IMR-90 (cell line): ENCODE measurements at regions not wholly inside any gene's neighbourhood (a gene's known extent, or its start where the extent isn't known, plus 50 kb on each side); places are given as distances from the start of the nearest gene placed in this dataset.
"Not testable (repeated sequence)": the region's sequence is repeated elsewhere in the genome, so short reads cannot be mapped to it uniquely, and the experiment has no call there.

Source experiments
- ATAC-seq: fragments of 200-7000 bp; cut with Tn5 transposase; 2 replicates; pipeline ENCODE4 v1.9.1; 2020; ENCODE audit warnings: low read depth, mild to moderate bottlenecking, moderate library complexity
- BruUV-seq: library from RNA; stranded (reverse); fragments of 400-500 nt; replicated peaks from 2 replicates; lab custom pipeline; 2021; lab: Mats Ljungman, UMichigan
- CTCF ChIA-PET: fragments of 300-600 bp; formaldehyde crosslinking; extraction: SDS; loops from one replicate; lab custom pipeline; 2021; ENCODE audit warnings: antibody characterized with exemption; lab: Yijun Ruan, JAX
- POLR2A ChIA-PET: fragments of 300-600 bp; sonication (Branson Sonifier 250); formaldehyde crosslinking; loops from one replicate; lab custom pipeline; 2022; ENCODE audit warnings: antibody characterized with exemption; ENCODE audit not compliant: unreplicated experiment; lab: Charles Lee
- DNase-seq: peaks from one replicate; pipeline ENCODE4 v3.0.0; 2013
- H2AFZ ChIP-seq: replicated peaks from 2 replicates; pipeline ENCODE3; 2013; ENCODE audit warnings: low read length, mild to moderate bottlenecking; ENCODE audit not compliant: poor library complexity
- H2AK5ac ChIP-seq: 2 replicates; pipeline ENCODE4 v1.6.1; 2013; ENCODE audit warnings: low read depth, low read length, inconsistent platforms
- H2AK9ac ChIP-seq: replicated peaks from 2 replicates; pipeline ENCODE3; 2013; ENCODE audit warnings: mild to moderate bottlenecking, low read depth, low read length, moderate library complexity; ENCODE audit not compliant: poor library complexity
- H2BK120ac ChIP-seq: 2 replicates; pipeline ENCODE4 v1.6.1; 2013; ENCODE audit warnings: low read depth, low read length, inconsistent platforms
- H2BK15ac ChIP-seq: 3 replicates; pipeline ENCODE4 v1.6.1; 2013; ENCODE audit warnings: low read depth, low read length, inconsistent platforms
- H2BK20ac ChIP-seq: 2 replicates; pipeline ENCODE4 v1.6.1; 2013; ENCODE audit warnings: low read depth, mild to moderate bottlenecking, inconsistent platforms, low read length, moderate library complexity
- H2BK5ac ChIP-seq: 2 replicates; pipeline ENCODE4 v1.6.1; 2013; ENCODE audit warnings: mild to moderate bottlenecking, low read depth, low read length, inconsistent platforms; ENCODE audit not compliant: poor library complexity, severe bottlenecking
- H3K14ac ChIP-seq: replicated peaks from 2 replicates; pipeline ENCODE4 v1.6.1; 2013; ENCODE audit warnings: low read depth, low read length, inconsistent platforms
- H3K18ac ChIP-seq: 2 replicates; pipeline ENCODE4 v1.6.1; 2013; ENCODE audit warnings: low read depth, low read length, control low read depth
- H3K23ac ChIP-seq: 2 replicates; pipeline ENCODE4 v1.6.1; 2013; ENCODE audit warnings: low read depth, low read length, inconsistent platforms
- H3K27ac ChIP-seq: 2 replicates; pipeline ENCODE4 v1.5.1; 2013; ENCODE audit warnings: mild to moderate bottlenecking, control low read depth, low read length; ENCODE audit not compliant: insufficient read depth
- H3K27me3 ChIP-seq: 2 replicates; pipeline ENCODE4 v1.6.1; 2013; ENCODE audit warnings: low read length; ENCODE audit not compliant: control insufficient read depth, insufficient read depth
- H3K36me3 ChIP-seq: 2 replicates; pipeline ENCODE4 v1.6.1; 2013; ENCODE audit warnings: low read length, mixed read lengths; ENCODE audit not compliant: control insufficient read depth, insufficient read depth
- H3K4ac ChIP-seq: 2 replicates; pipeline ENCODE4 v1.6.1; 2013; ENCODE audit warnings: low read depth, low read length, inconsistent platforms
- H3K4me1 ChIP-seq: 2 replicates; pipeline ENCODE4 v1.6.1; 2013; ENCODE audit warnings: low read length, mixed read lengths; ENCODE audit not compliant: control insufficient read depth, insufficient read depth
- H3K4me2 ChIP-seq: 2 replicates; pipeline ENCODE4 v1.6.1; 2013; ENCODE audit warnings: low read depth, mild to moderate bottlenecking, control low read depth, low read length, moderate library complexity
- H3K4me3 ChIP-seq: 2 replicates; pipeline ENCODE4 v1.5.1; 2013; ENCODE audit warnings: low read depth, mild to moderate bottlenecking, control low read depth, low read length, moderate library complexity; ENCODE audit not compliant: insufficient read depth
- H3K56ac ChIP-seq: 2 replicates; pipeline ENCODE4 v1.6.1; 2013; ENCODE audit warnings: low read length, inconsistent platforms; ENCODE audit not compliant: insufficient read depth; ENCODE audit errors: extremely low read depth
- H3K79me1 ChIP-seq, 2 experiments: 2 replicates each; pipeline ENCODE4 v1.6.1; 2013; ENCODE audit warnings: low read length in 2 of 2, inconsistent platforms in 1 of 2, low read depth in 1 of 2
- H3K9ac ChIP-seq: 2 replicates; pipeline ENCODE4 v1.6.1; 2013; ENCODE audit warnings: low read depth, low read length, control low read depth
- H3K9me1 ChIP-seq: 2 replicates; pipeline ENCODE4 v1.6.1; 2013; ENCODE audit warnings: low read length, inconsistent platforms; ENCODE audit not compliant: insufficient read depth
- H3K9me3 ChIP-seq: 2 replicates; pipeline ENCODE4 v1.6.1; 2013; ENCODE audit warnings: low read length; ENCODE audit not compliant: control insufficient read depth, insufficient read depth
- H4K20me1 ChIP-seq: 2 replicates; pipeline ENCODE4 v1.6.1; 2013; ENCODE audit warnings: low read length, inconsistent platforms; ENCODE audit not compliant: insufficient read depth
- H4K5ac ChIP-seq: 2 replicates; pipeline ENCODE4 v1.6.1; 2013; ENCODE audit warnings: mild to moderate bottlenecking, low read depth, low read length, control low read depth
- H4K8ac ChIP-seq, 2 experiments: 2 replicates each; pipeline ENCODE4 v1.6.1; 2013; ENCODE audit warnings: low read depth in 2 of 2, low read length in 2 of 2, control low read depth in 1 of 2, inconsistent platforms in 1 of 2
- H4K91ac ChIP-seq: 2 replicates; pipeline ENCODE4 v1.6.1; 2013; ENCODE audit warnings: low read depth, low read length, inconsistent platforms; ENCODE audit not compliant: insufficient read depth
- WGBS, 2 experiments: methylation state at CpG; one replicate each; pipeline versions ENCODE4 v1.1.5 to v1.1.7; 2013; ENCODE audit warnings: missing lambda C conversion rate in 2 of 2; ENCODE audit not compliant: insufficient read length in 1 of 2; ENCODE audit errors: extremely low coverage in 2 of 2; 5-methylcytosine and 5-hydroxymethylcytosine counted together
- dilution Hi-C: fragments of 300-500 bp; cut with HindIII; formaldehyde crosslinking; loops from one replicate; pipeline ENCODE4 v1.14.3; 2018; ENCODE audit warnings: low sequenced_read_pairs; ENCODE audit not compliant: unreplicated experiment
- in situ Hi-C: fragments of 300-500 bp; cut with MboI; formaldehyde crosslinking; loops from 3 replicates; pipeline ENCODE4 v1.14.3; 2019; ENCODE audit warnings: low sequenced_read_pairs, inconsistent platforms, mixed read lengths
- intact Hi-C: fragments of 100-400 bp; cut with micrococcal nuclease; formaldehyde crosslinking; loops from 2 replicates; pipeline ENCODE4 v1.10.0; 2022

- BruUV-seq, in situ Hi-C loops, H3K4me2 ChIP-seq, H3K4me1 ChIP-seq, H4K20me1 ChIP-seq, H2BK20ac ChIP-seq, H3K9ac ChIP-seq, H3K9me3 ChIP-seq, H2BK120ac ChIP-seq, H3K18ac ChIP-seq, H4K8ac ChIP-seq, POLR2A ChIA-PET, dilution Hi-C loops, H3K4ac ChIP-seq, H3K56ac ChIP-seq, H2AFZ ChIP-seq, DNase-seq, H4K91ac ChIP-seq, H2AK5ac ChIP-seq, H2AK9ac ChIP-seq, H2BK5ac ChIP-seq, H3K36me3 ChIP-seq, H3K27ac ChIP-seq, ATAC-seq, H3K4me3 ChIP-seq, H3K27me3 ChIP-seq, H3K9me1 ChIP-seq, H2BK15ac ChIP-seq, intact Hi-C loops, H3K79me1 ChIP-seq, H4K5ac ChIP-seq, H3K14ac ChIP-seq, H3K23ac ChIP-seq: not testable (repeated sequence)
- WGBS, 2 experiments, result 44% methylated on average over 4 of the region's 17 CpGs; no CpG with 5 or more reads in 1 of the 2 experiments
- CTCF ChIA-PET, result interaction anchor here (0.6 kb wide), 1 partner anchor 446 kb away, joined by 3 read pairs; no protein-coding TSS in a partner anchor
These were observed 188.7 kb downstream of the HACE1 start for GRCh38 chr6:104670834-104671590.
